HG02588 (cell line): ENCODE measurements at regions not wholly inside any gene's neighbourhood (a gene's known extent, or its start where the extent isn't known, plus 50 kb on each side); places are given as distances from the start of the nearest gene placed in this dataset.
A peak's percentile ranks its signal among the peaks of the same experiment; 100 is the strongest.
"Not testable (repeated sequence)": the region's sequence is repeated elsewhere in the genome, so short reads cannot be mapped to it uniquely, and the experiment has no call there.

Source experiments
- ATAC-seq: cut with Tn5 transposase; IDR thresholded peaks from one replicate; pipeline ENCODE4 v1.9.1; 2021; ENCODE audit warnings: mild to moderate bottlenecking, moderate library complexity; ENCODE audit not compliant: unreplicated experiment

DNA sequence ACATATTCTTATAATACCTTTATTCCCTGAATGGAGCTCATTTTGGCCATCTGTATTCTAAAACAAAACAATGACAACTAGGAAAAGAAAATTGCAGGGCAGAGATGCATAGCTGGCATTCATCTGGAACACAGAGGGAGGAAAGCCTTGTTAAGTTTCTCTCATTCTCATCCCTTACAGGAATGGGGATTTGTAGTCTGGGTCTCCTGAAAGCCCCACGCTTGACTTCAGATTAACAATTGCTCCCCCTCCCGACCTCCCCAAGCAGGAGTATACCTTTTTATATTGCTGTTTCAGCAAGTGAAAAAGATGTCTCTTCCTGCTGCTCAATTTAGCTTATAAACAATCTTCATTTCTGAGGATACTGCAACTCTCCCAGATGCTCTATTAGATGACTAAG, 812.1 kb downstream of the EFNA5 start:
- ATAC-seq = no peak

DNA sequence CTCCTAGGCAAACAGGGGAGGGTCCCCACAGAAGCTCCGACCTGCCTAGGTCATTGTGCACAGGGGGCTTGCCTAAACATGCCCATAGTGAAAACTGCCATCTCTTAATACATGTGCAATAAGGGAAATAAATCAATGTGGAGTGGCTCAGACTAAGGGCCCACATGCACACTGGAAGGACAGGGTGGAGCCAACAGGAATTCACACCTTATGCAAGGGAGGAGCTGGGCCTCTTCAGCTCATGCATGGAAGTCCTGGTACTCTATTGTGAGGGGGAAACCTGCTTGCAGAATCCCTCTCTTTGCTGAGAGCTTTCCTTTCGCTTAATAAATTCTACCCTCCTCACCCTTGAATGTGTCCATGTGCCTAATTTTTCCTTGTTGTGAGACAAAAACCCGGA, 815.8 kb downstream of the EFNA5 start:
- no peak for ATAC-seq

DNA sequence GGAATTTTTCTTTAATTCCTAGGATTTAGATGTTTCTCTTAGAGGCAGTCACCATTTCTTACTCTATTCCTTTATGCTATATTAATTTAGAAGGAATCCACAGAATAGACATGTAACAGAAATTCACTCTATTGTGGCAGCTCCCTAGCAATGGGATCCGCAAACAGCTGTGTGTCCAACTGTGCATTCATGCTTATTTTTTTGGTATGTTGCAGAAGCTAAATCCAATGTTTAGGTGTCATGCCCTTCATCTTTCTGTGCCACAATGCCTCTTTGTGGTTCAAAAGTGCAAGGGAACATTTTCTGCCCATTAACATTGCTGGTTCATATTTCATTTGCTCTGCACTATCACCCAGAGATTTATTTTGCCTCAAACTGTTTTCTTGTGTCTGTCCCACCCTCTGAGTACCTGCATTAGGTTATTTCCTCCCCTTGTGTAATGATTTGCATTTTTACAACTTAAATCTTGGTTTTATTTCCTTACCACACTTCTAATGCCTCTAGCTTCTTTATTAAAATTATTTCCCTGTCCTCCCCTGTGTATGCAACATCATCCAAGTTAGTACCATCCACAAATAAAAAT, 816.5 kb downstream of the EFNA5 start:
- no peak for ATAC-seq

DNA sequence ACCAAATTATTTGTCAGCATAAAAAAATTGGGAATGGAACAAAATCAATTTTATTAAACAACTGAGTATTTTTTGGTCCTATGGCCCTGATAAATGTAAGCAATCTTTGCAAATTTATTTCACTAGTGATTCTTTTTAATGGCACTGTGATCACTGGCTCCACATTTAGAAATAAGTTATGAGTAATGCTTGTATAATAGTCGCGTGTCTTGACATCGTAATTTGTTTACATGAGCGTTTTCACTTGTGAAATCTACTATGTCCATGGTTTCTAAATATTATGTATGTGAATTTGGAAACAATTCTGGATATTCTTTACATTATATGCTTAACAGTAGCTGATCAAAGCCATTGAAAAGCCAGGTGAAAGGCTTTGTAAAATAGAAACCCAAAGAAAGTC, 817.5 kb downstream of the EFNA5 start:
- no peak for ATAC-seq

DNA sequence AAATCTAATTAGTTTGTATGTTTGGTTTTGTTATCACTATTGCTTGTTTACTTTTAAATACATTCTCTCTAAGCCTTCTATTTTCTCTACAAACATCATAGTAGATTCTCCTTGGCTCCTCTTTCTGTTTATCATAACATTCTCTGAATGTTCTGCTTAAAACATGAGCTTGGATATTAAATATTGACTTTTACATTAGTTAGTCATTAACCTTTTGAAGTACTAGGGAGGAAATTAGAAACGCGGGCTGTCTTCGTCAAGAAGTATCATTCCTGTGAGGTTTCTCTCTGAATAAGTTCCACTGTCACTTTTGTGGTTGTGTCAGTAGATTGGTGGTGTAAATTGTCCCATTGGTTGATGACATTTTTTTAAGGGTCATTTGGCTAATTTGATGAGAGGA, 821.5 kb downstream of the EFNA5 start:
- no peak for ATAC-seq

DNA sequence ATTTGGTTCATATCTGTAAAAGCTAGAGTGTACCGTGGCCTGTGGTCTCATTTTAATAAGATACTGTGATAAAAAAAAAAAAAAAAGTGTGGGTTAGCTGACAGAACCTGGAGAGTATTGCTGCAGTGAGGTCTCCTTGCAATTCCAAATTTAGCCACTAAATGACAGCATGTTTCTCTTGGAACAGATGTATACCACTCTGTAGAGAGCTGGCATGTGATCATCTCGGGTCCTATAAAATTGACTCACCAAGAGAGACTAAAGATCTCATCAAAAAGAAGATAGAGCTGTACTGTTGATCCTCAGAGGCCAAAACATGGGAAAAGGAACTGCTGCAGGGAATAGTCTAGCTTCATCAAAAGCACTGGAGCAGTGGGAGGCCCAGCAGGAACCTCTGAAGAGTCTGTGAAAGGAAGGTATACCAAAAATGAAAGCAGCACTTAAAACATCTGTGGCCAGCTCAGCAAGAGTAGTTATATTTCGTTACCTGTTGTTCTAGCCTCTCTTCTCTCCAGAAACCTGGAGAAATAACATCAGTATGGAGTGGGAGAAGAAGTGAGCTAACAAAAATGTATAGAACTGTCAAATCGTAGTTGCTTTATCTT, 826.8 kb downstream of the EFNA5 start:
- peak; percentile 50 for ATAC-seq

DNA sequence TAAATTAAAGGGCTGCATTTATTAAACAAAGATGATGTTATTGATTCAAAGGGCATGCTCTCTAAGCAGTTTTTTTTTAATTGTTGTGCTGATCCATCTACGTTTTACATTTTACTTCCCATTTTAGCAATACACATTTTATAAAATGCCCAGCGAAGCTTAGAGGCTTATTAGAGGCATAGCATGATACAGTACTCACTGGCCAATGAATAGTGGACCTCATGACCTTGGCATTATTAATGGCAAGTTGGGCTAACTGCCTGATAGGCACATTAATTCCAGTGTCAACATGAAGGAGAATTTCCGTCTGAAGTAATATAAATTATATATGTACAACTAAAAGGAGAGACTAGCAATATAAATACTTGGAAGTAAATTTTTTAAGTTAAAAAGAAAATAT, 837.2 kb downstream of the EFNA5 start:
- no peak for ATAC-seq

DNA sequence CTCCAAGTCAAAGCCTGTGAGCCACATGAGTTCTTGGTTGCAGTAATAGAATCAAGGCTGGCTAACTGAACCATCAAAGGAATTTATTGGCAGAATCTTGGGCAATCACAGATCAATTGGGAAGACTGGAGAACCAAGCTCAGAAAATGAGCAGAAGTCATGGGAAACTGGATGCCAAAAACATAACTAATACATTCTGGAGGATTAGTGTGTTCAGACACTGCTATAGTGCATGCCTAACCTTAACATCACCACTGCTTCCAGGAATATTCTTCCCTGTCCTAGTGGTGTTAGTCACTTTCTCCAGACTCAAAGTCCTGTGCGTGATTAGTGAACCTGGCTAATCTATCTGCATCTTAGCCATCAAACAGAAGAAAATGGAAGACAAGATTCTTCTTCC, 843.7 kb downstream of the EFNA5 start:
- ATAC-seq = no peak

DNA sequence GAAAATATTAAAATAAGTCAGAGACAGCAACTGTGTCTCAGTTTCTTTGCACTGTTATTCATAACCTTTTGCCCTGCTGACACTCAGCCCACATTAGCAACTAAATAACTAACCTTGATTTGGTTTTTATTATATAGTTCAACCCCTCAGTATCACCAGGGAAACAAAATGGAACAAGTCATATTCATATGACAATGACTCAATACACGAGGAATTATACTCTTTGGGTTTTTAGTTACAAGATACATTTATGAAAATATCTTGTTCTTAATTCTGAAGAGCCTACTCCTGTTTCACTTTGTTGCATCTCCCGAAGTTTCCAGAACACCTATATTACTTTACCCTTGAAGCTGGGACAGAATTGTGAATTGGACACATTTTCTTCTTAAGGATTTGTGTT, 845.4 kb downstream of the EFNA5 start:
- ATAC-seq = no peak

DNA sequence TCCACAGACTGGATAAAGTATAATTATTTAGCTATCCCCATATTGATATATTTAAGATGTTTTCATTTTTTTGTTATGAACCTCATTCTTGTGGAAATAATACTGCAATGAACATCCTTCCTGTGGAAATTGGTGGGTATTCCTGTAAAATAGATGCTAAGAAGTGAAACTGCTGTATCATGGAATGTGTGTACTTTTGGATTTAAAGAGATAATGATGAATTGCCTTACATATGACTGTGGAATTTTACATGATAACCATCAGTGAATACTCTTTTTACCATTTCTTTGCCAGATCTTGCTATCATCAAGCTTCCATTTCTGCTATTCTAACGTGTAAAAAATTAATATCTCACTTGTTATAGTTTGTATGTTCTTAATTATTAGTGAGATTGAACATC, 847.9 kb downstream of the EFNA5 start:
- ATAC-seq = no peak

DNA sequence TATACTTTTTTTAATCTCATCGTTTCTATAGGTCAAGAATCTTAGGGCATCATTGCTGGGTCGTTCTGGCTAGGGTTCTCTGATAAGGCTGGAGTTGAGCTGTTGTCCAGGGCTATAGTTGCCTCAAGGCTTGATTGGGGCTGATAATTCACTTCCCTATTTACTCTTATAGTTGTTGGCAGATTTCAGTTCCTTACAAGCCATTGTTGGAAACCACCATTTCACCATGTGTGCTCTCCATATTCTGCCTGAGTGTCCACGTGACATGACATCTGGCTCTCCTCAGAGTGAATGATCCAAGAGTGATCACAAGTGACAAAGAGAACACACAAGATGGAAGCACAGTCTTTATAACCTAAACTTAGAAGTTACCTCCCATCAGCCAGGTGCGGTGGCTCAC, 852.2 kb downstream of the EFNA5 start:
- ATAC-seq = no peak

DNA sequence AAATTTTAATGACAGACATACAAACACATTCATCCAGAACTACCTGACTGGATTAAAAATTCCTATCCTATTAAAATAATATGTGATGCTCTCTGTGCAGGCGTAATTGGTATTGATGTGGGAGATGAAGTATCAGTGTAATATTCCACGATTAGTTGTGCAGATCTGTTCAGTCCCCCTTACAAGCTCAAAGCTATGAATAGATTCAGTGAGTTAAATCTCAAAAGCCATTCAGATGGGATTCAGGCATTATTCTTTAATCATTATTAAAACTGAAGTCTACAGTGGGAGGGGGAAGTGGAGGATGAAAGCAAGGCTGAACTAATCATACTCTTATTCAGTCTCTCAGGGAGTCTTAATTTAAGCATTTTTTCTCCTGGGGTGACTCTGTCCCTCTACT, 855.8 kb downstream of the EFNA5 start:
- ATAC-seq = no peak

DNA sequence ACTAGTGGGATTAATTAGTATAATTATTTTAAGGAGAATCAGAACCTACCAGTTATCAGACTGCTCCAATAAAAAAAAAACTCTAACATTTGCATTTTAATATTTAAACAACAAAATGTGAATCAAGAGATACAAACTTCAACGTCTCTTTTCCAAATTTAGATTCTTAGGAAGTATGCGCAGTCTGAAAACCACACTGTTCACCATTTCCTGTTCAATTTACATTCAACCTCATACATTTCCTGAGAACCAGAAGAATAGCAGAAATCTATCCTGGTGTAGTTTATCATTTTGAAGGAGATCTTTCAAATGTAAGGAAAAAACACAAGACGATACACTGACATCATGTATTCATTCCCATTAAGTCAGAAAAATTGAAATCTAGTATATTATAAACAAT, 869.2 kb downstream of the EFNA5 start:
- ATAC-seq = no peak

DNA sequence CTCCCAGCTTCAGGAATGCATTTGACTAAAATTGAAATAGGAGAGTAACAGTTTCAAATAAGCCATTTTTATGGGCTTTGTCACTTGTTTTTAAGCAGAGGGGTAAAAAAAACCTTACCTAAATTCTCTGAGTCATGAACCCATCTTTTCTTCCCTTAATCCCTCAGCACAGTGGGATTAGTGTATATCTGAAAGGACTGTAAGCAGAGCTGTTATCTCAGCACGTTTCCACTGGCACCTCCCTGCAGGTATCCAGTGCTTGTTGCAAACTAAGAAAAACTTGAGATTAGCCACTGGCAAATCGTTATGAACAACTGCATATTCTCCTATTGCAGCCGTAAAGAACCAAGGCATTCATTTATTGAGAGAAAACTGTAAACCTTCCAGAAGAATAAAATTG, 872.7 kb downstream of the EFNA5 start:
- ATAC-seq = no peak

DNA sequence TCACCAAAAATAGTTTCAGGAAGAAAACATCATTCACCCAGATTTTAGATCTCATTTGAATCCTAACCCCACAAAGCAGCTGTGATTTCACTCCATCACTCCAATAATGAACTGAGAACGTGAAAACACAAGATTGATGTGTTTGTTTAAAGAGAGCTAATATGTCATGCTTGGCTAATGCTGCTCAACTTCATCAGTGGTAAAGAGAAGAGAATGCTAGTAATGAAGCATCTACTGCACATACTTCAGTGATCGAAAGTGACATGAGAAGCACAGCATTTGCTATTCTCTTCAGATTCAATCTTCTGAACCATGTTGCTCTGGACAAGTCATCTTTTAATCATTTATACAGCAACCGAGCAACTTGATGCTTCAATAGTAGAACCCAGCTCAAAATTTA, 874.7 kb downstream of the EFNA5 start:
- ATAC-seq = no peak

DNA sequence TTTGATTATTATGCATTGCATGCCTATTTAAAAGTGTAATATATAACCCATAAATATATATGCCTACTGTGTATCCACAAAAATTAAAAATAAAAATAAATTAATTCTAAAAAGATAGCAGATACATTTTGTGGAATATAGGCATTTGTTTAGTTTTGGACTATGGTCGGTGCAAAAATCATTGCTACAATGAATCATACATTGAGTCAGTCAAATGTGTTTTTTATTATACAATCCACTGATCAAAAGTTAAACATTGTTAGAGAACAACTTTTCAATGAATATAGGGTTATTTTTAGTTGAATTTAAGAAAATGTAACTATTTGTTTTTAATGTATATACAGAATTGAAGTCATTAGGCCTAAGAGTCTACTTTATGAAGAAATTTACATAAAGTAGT, 885.9 kb downstream of the EFNA5 start:
- no peak for ATAC-seq

DNA sequence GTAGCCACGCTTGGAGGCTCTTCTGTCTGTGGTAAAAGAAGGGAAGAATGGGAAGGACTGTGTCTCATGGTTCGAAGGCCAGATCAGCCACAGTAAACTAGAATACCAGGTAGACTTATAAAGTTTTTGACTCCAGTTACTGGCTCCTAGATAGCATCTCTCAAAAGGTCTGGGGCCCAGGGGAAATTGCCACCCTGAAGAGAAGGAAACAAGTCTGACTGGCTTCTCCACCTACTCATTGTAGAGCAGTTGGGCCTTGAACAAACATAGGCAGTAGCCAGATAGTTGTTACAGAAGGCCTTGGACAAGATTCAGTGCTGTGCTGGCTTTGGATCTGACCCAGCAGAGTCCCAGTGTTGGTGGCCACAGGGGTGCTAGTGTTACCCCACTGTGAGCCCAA, 890.4 kb downstream of the EFNA5 start:
- ATAC-seq = no peak

DNA sequence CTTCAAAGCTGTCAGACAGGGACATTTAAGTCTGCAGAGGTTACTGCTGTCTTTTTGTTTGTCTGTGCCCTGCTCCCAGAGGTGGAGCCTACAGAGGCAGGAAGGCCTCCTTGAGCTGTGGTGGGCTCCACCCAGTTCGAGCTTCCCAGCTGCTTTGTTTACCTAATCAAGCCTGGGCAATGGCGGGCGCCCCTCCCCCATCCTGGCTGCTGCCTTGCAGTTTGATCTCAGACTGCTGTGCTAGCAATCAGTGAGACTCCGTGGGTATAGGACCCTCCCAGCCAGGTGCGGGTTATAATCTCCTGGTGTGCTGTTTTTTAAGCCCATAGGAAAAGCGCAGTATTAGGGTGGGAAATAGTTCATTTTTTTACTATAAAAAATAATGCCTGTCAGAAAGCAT, 894.2 kb downstream of the EFNA5 start:
- ATAC-seq = not testable (repeated sequence)

DNA sequence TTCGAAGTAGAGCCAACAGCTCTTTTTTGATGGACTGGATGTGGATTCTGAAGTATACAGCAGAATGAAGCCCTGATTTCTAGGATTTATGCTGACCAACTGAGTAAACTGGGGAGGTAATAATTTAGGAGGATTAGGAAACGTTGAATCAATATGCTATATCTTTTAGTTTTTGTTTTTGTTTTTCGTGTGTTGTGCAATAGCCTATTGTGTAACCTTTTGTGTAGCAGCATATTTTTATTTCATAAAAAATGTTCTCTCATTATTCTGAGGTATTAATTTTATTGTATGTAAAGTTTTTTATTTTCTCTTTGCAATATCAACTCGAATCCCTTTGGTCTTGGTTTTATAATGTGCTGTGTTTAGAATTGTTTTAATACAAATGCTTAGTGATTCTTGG, 902.3 kb downstream of the EFNA5 start:
- ATAC-seq = no peak

DNA sequence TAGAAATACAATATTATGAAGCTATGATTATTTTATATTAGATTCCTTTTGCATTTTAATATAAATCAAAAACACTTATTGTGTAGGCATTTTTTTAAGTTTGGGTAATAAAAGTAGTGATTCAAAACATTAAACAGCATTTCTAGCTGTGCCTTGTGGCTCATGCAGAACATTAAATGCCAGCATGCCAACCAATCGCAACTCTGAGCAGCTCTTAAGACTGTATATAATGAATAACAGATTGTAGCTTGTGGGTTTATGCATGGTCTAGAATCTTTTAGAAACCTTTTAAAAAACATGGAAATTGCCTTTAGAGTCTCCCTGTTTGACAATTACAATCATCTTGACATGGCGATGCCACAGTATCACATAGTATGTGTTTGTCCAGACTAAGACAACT, 903.8 kb downstream of the EFNA5 start:
- ATAC-seq = no peak

DNA sequence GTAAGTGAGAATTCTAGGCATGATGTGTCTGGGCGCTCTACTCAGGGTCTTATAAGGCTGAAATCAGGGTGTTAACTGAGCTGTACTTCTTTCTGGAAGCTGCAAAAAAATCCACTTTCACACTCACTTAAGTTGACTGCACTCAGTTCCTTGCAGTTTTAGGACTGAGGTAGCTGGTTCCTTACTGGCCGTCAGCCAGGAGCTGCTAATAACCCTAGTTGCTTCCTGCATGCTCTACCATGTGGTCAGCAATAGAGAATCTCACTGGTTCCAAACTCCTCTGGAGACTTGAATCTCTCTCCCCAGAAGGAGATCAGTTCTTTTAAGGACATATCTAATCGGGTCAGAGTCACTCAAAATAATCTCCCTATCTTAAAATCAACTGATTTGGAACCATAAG, 911.2 kb downstream of the EFNA5 start:
- no peak for ATAC-seq

DNA sequence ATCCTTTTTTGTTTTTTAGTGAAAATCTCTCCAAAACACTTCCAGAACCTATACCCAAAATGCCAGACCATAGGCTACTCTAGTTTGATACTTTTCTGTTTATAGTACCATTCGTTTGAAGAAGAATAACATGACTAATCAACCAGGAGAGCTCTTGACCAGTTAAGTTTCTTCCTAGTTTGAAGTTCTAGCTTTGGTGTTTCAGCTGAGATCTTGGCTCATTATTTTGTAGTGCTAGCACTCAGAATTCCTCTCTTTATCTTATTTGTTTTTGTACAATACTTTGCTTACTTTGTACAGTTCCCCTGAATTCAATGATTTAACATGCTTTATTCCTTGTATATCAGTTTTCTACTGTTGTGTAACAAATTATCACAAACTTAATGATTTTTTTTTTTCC, 911.6 kb downstream of the EFNA5 start:
- ATAC-seq = no peak

DNA sequence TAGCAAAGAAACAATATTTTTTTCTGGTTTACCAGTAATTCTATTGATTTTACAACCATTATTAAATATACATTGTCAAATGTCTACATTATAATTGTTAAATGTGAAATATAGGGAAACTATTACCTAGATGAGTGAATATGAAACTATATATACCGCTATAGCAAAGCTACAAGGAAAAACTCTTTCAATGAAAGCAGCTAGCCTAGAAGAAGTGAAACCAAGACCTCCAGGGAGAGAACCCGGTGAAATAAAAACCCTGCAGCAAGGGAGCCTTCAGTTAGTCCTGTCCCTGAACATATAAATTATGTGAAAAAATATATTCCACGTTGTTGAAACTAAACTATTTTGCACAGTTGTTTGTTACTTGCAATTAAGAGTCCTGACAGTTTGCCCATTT, 913.1 kb downstream of the EFNA5 start:
- ATAC-seq = no peak
